ENCODE measurements at regions not wholly inside any gene's neighbourhood (a gene's known extent, or its start where the extent isn't known, plus 50 kb on each side); places are given as distances from the start of the nearest gene placed in this dataset.

GRCh38 chr16:48818257-48818656 is 208.3 kb upstream of the N4BP1 start:
- TF ChIP-seq POLR2A (IDR thresholded peaks at IDR 0.05; ENCODE audit: low read depth), result no peak
- no peak for TF ChIP-seq CTCF (IDR thresholded peaks at IDR 0.05)
- no peak for TF ChIP-seq EP300 (IDR thresholded peaks at IDR 0.05)
- peaks cover 0 to 11% (median 0%) of the 10 kb centered on the region in 4 donors for H3K27me3 ChIP-seq
- H3K27ac ChIP-seq (replicated peaks in 1 of 4), result no peak overlapping the region
- intact Hi-C loops (cut with DNase I), result no loop called here
- H3K9me3 ChIP-seq, result peaks cover 0 to 9% (median 0%) of the 10 kb centered on the region in 4 donors
- 66% methylated on average over 4 of the region's 6 CpGs for WGBS
- no peaks in the 10 kb centered on the region for H3K36me3 ChIP-seq
- peak; percentile 90 for DNase-seq (ENCODE audit: extremely low spot score)
- no peaks in the 10 kb centered on the region for H3K4me1 ChIP-seq
- H3K4me3 ChIP-seq, result no peak overlapping the region

- Histone ChIP-seq H3K27ac (replicated peaks in 1 of 4) (no peak overlapping the region), H3K4me3 (no peak overlapping the region), H3K9me3 (no peaks in the 10 kb centered on the region), H3K27me3 (peaks cover 0 to 23% (median 0%) of the 10 kb centered on the region in 4 donors), H3K4me1 (no peaks in the 10 kb centered on the region), H3K36me3 (no peaks in the 10 kb centered on the region)
- TF ChIP-seq POLR2AphosphoS5 (IDR thresholded peaks at IDR 0.05), result no peak
- no peak for TF ChIP-seq EP300 (IDR thresholded peaks at IDR 0.05)
- WGBS, result 75% methylated on average over 7 of the region's 7 CpGs
- intact Hi-C loops (cut with DNase I), result no loop called here
- DNase-seq (ENCODE audit: extremely low spot score), result peak; percentile 55
Measured at GRCh38 chr16:48817032-48817431, 207.1 kb upstream of the N4BP1 start.

- DNase-seq (ENCODE audit: extremely low spot score), result peak; percentile 37
- no peak overlapping the region for H3K4me3 ChIP-seq
- intact Hi-C loops (cut with DNase I), result no loop called here
- H3K36me3 ChIP-seq, result no peaks in the 10 kb centered on the region
- H3K27me3 ChIP-seq, result peaks cover 0 to 29% (median 0%) of the 10 kb centered on the region in 4 donors
- no peaks in the 10 kb centered on the region for H3K4me1 ChIP-seq
- TF ChIP-seq POLR2AphosphoS5 (IDR thresholded peaks at IDR 0.05), result no peak
- TF ChIP-seq POLR2A (IDR thresholded peaks at IDR 0.05; ENCODE audit: low read depth), result no peak
- TF ChIP-seq EP300 (IDR thresholded peaks at IDR 0.05), result no peak
- no peak for TF ChIP-seq CTCF (IDR thresholded peaks at IDR 0.05)
- H3K27ac ChIP-seq (replicated peaks in 1 of 4), result no peak overlapping the region
- H3K9me3 ChIP-seq, result no peaks in the 10 kb centered on the region
Measured at GRCh38 chr16:48816393-48816792, 206.4 kb upstream of the N4BP1 start.

- Histone ChIP-seq H3K4me3 (no peak overlapping the region), H3K27me3 (peaks cover 0 to 43% (median 8%) of the 10 kb centered on the region in 4 donors), H3K4me1 (peaks cover 4 to 10% (median 7%) of the 10 kb centered on the region in 4 donors), H3K27ac (replicated peaks in 1 of 4) (no peak overlapping the region), H3K9me3 (no peaks in the 10 kb centered on the region), H3K36me3 (no peaks in the 10 kb centered on the region)
- WGBS, result 75% methylated on average over 7 of the region's 8 CpGs
- intact Hi-C loops (cut with DNase I), result no loop called here
- DNase-seq (ENCODE audit: extremely low spot score), result peak; percentile 47
- TF ChIP-seq CTCF (IDR thresholded peaks at IDR 0.05) (no peak), POLR2A (IDR thresholded peaks at IDR 0.05; ENCODE audit: low read depth) (no peak), EP300 (IDR thresholded peaks at IDR 0.05) (no peak), POLR2AphosphoS5 (IDR thresholded peaks at IDR 0.05) (no peak)
Measured at GRCh38 chr16:48814994-48815393, 205.0 kb upstream of the N4BP1 start.

- TF ChIP-seq POLR2A (IDR thresholded peaks at IDR 0.05; ENCODE audit: low read depth) (no peak), EP300 (IDR thresholded peaks at IDR 0.05) (no peak), POLR2AphosphoS5 (IDR thresholded peaks at IDR 0.05) (no peak), CTCF (IDR thresholded peaks at IDR 0.05) (no peak)
- peaks cover 4 to 10% (median 7%) of the 10 kb centered on the region in 4 donors for H3K4me1 ChIP-seq
- intact Hi-C loops (cut with DNase I), result no loop called here
- peaks cover 0 to 50% (median 8%) of the 10 kb centered on the region in 4 donors for H3K27me3 ChIP-seq
- H3K4me3 ChIP-seq, result no peak overlapping the region
- no peaks in the 10 kb centered on the region for H3K36me3 ChIP-seq
- no peaks in the 10 kb centered on the region for H3K9me3 ChIP-seq
- no peak overlapping the region for H3K27ac ChIP-seq (replicated peaks in 1 of 4)
- DNase-seq (ENCODE audit: extremely low spot score), result peak; percentile 70
Measured at GRCh38 chr16:48813485-48813884, 203.5 kb upstream of the N4BP1 start.
